SK-N-SH treated with all-trans-retinoic acid at 6 μM for 48 hours (cell line): ENCODE measurements at regions not wholly inside any gene's neighbourhood (a gene's known extent, or its start where the extent isn't known, plus 50 kb on each side); places are given as distances from the start of the nearest gene placed in this dataset.

Source experiments
- ATAC-seq: fragments of 200-7000 bp; cut with Tn5 transposase; 3 replicates; pipeline ENCODE4 v1.9.1; 2020; ENCODE audit warnings: mild to moderate bottlenecking, moderate library complexity
- BACH2 ChIP-seq: fragments of 250-450 bp; sonication (Bioruptor Pico); IDR thresholded peaks from 2 replicates; pipeline ENCODE4 v1.9.0; 2021; ENCODE audit warnings: mild to moderate bottlenecking, borderline replicate concordance
- CREB5 ChIP-seq: fragments of 250-450 bp; sonication (Bioruptor Pico); IDR thresholded peaks from 2 replicates; pipeline ENCODE4 v1.5.1; 2020; ENCODE audit warnings: low read depth, mild to moderate bottlenecking, moderate library complexity
- CSDC2 ChIP-seq: fragments of 250-450 bp; sonication (Bioruptor Pico); IDR thresholded peaks from 2 replicates; pipeline ENCODE4 v1.5.0; 2020; ENCODE audit warnings: mild to moderate bottlenecking, moderate library complexity
- CSRNP3 ChIP-seq: fragments of 250-450 bp; sonication (Bioruptor Pico); IDR thresholded peaks from 2 replicates; pipeline ENCODE4 v1.5.1; 2021; ENCODE audit warnings: mild to moderate bottlenecking, moderate library complexity
- ESRRG ChIP-seq: fragments of 250-450 bp; sonication (Bioruptor Pico); IDR thresholded peaks from 2 replicates; pipeline ENCODE4 v1.6.1; 2021; ENCODE audit warnings: mild to moderate bottlenecking
- GLIS3 ChIP-seq: fragments of 250-450 bp; sonication (Bioruptor Pico); IDR thresholded peaks from 2 replicates; pipeline ENCODE4 v1.5.0; 2020; ENCODE audit warnings: mild to moderate bottlenecking, moderate library complexity
- ISL1 ChIP-seq: fragments of 250-450 bp; sonication (Bioruptor Pico); IDR thresholded peaks from 2 replicates; pipeline ENCODE4 v2.1.2; 2022; ENCODE audit warnings: mild to moderate bottlenecking, moderate library complexity
- OSR1 ChIP-seq: fragments of 250-450 bp; sonication (Bioruptor Pico); IDR thresholded peaks from 2 replicates; pipeline ENCODE4 v1.8.0; 2022; ENCODE audit warnings: moderate library complexity, mild to moderate bottlenecking, inconsistent platforms
- PATZ1 ChIP-seq: fragments of 250-450 bp; sonication (Bioruptor Pico); IDR thresholded peaks from 2 replicates; pipeline ENCODE4 v1.8.0; 2020; ENCODE audit warnings: mild to moderate bottlenecking, moderate library complexity, borderline replicate concordance
- RARB ChIP-seq: fragments of 250-450 bp; sonication (Bioruptor Pico); IDR thresholded peaks from 2 replicates; pipeline ENCODE4 v1.8.0; 2021; ENCODE audit warnings: mild to moderate bottlenecking, moderate library complexity
- SNAI2 ChIP-seq: fragments of 250-450 bp; sonication (Bioruptor Pico); IDR thresholded peaks from 2 replicates; pipeline ENCODE4 v1.5.0; 2020; ENCODE audit warnings: mild to moderate bottlenecking, moderate library complexity
- TCF4 ChIP-seq: fragments of 250-450 bp; sonication (Bioruptor Pico); IDR thresholded peaks from 2 replicates; pipeline ENCODE4 v1.8.0; 2021; ENCODE audit warnings: mild to moderate bottlenecking, moderate library complexity, borderline replicate concordance
- TOX ChIP-seq: fragments of 250-450 bp; sonication (Bioruptor Pico); IDR thresholded peaks from 2 replicates; pipeline ENCODE4 v1.8.0; 2021; ENCODE audit warnings: mild to moderate bottlenecking, moderate library complexity, borderline replicate concordance
- ZC3H10 ChIP-seq: fragments of 250-450 bp; sonication (Bioruptor Pico); IDR thresholded peaks from 2 replicates; pipeline ENCODE4 v1.5.1; 2021; ENCODE audit warnings: mild to moderate bottlenecking, moderate library complexity
- ZFP3 ChIP-seq: fragments of 250-450 bp; sonication (Bioruptor Pico); IDR thresholded peaks from 2 replicates; pipeline ENCODE4 v1.5.0; 2020; ENCODE audit warnings: mild to moderate bottlenecking, moderate library complexity
- ZFP30 ChIP-seq: fragments of 450-650 bp; formaldehyde crosslinking; IDR thresholded peaks from 2 replicates; pipeline ENCODE4 v1.5.0; 2022; ENCODE audit warnings: mild to moderate bottlenecking, moderate library complexity
- ZNF8 ChIP-seq: fragments of 450-650 bp; formaldehyde crosslinking; IDR thresholded peaks from 2 replicates; pipeline ENCODE4 v1.5.0; 2020; ENCODE audit warnings: mild to moderate bottlenecking, moderate library complexity
- TF ChIP-seq, protein P1 (sequence below): fragments of 250-450 bp; sonication (Bioruptor Pico); IDR thresholded peaks from 2 replicates; pipeline ENCODE4 v1.8.0; 2021; ENCODE audit warnings: low read depth, mild to moderate bottlenecking, moderate library complexity, borderline replicate concordance
- TF ChIP-seq, protein P2 (sequence below): fragments of 250-450 bp; sonication (Bioruptor Pico); IDR thresholded peaks from 2 replicates; pipeline ENCODE4 v1.5.0; 2020; ENCODE audit warnings: mild to moderate bottlenecking, moderate library complexity

GRCh38 chr1:228875741-228876140 is 140.5 kb downstream of the RHOU start:
- TF ChIP-seq CSDC2 (no peak), PATZ1 (CRISPR knock-in tag) (no peak), ZNF8 (CRISPR knock-in tag) (no peak), OSR1 (CRISPR knock-in tag) (no peak), CREB5 (CRISPR knock-in tag) (no peak), ZFP3 (CRISPR knock-in tag) (no peak), RARB (CRISPR knock-in tag) (no peak), CSRNP3 (no peak), ZFP30 (CRISPR knock-in tag) (no peak), ZC3H10 (CRISPR knock-in tag) (no peak), GLIS3 (CRISPR knock-in tag) (no peak), TOX (CRISPR knock-in tag) (no peak), ESRRG (CRISPR knock-in tag) (no peak)
- TF ChIP-seq, protein P1, sequence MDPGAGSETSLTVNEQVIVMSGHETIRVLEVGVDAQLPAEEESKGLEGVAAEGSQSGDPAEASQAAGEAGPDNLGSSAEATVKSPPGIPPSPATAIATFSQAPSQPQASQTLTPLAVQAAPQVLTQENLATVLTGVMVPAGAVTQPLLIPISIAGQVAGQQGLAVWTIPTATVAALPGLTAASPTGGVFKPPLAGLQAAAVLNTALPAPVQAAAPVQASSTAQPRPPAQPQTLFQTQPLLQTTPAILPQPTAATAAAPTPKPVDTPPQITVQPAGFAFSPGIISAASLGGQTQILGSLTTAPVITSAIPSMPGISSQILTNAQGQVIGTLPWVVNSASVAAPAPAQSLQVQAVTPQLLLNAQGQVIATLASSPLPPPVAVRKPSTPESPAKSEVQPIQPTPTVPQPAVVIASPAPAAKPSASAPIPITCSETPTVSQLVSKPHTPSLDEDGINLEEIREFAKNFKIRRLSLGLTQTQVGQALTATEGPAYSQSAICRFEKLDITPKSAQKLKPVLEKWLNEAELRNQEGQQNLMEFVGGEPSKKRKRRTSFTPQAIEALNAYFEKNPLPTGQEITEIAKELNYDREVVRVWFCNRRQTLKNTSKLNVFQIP, result no peak
- TF ChIP-seq, protein P2, sequence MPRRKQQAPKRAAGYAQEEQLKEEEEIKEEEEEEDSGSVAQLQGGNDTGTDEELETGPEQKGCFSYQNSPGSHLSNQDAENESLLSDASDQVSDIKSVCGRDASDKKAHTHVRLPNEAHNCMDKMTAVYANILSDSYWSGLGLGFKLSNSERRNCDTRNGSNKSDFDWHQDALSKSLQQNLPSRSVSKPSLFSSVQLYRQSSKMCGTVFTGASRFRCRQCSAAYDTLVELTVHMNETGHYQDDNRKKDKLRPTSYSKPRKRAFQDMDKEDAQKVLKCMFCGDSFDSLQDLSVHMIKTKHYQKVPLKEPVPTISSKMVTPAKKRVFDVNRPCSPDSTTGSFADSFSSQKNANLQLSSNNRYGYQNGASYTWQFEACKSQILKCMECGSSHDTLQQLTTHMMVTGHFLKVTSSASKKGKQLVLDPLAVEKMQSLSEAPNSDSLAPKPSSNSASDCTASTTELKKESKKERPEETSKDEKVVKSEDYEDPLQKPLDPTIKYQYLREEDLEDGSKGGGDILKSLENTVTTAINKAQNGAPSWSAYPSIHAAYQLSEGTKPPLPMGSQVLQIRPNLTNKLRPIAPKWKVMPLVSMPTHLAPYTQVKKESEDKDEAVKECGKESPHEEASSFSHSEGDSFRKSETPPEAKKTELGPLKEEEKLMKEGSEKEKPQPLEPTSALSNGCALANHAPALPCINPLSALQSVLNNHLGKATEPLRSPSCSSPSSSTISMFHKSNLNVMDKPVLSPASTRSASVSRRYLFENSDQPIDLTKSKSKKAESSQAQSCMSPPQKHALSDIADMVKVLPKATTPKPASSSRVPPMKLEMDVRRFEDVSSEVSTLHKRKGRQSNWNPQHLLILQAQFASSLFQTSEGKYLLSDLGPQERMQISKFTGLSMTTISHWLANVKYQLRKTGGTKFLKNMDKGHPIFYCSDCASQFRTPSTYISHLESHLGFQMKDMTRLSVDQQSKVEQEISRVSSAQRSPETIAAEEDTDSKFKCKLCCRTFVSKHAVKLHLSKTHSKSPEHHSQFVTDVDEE (CRISPR knock-in tag), result no peak
- TF ChIP-seq, all 23 proteins: peak for 0

DNA sequence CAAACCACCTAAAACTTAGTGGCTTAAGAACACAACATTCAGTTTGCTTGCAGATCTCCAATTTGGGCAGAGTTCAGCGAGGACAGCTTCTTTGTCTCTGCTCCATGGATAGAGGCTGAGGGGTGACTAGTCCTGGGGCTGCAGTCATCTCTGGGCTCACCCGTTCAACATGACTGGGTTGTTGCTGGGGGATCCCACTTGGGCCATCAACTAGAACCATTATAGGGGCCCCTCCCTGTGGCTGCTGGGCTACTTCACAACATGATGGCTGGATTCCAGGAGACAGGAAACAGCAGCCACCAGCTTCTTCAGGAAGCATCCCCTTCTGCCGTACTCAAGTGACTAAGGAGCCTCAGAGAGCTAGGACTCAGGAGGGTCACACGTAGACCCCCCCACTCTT is 140.9 kb downstream of the RHOU start:
- no peak for TF ChIP-seq TOX (CRISPR knock-in tag)
- TF ChIP-seq GLIS3 (CRISPR knock-in tag), result no peak
- TF ChIP-seq SNAI2 (CRISPR knock-in tag), result no peak
- TF ChIP-seq ZFP3 (CRISPR knock-in tag), result no peak
- TF ChIP-seq, protein P1, result no peak
- TF ChIP-seq BACH2 (CRISPR knock-in tag), result no peak
- no peak for ATAC-seq

More at GRCh38 chr1:228875741-228876140, 140.5 kb downstream of the RHOU start:
- no peak for ATAC-seq

- ATAC-seq, result no peak
- TF ChIP-seq TCF4, result no peak
- no peak for TF ChIP-seq ESRRG (CRISPR knock-in tag)
- TF ChIP-seq, protein P2 (CRISPR knock-in tag), result no peak
- no peak for TF ChIP-seq ZFP30 (CRISPR knock-in tag)
- TF ChIP-seq ZC3H10 (CRISPR knock-in tag), result no peak
- no peak for TF ChIP-seq CREB5 (CRISPR knock-in tag)
- TF ChIP-seq PATZ1 (CRISPR knock-in tag), result no peak
- no peak for TF ChIP-seq ISL1 (CRISPR knock-in tag)
- TF ChIP-seq ZNF8 (CRISPR knock-in tag), result no peak
- TF ChIP-seq OSR1 (CRISPR knock-in tag), result no peak
These were observed 143.9 kb downstream of the RHOU start for GRCh38 chr1:228879164-228879563.
